GM23338 (cell line): ENCODE measurements at regions not wholly inside any gene's neighbourhood (a gene's known extent, or its start where the extent isn't known, plus 50 kb on each side); places are given as distances from the start of the nearest gene placed in this dataset.

ENCODE experiments used
- ATAC-seq: fragments of 200-7000 bp; cut with Tn5 transposase; 3 replicates; pipeline ENCODE4 v1.9.1; 2020
- DNase-seq: peaks from one replicate; pipeline ENCODE4 v3.0.0-alpha.2; 2015; ENCODE audit warnings: low spot score
- H2AFZ ChIP-seq: fragments of 200-600 bp; sonication (generic); 2 replicates; pipeline ENCODE4 v1.8.0; 2016; ENCODE audit warnings: antibody characterized with exemption, mild to moderate bottlenecking, moderate library complexity
- H3F3A ChIP-seq: fragments of 200-600 bp; sonication (generic); replicated peaks from 2 replicates; pipeline ENCODE4 v1.8.0; 2017; ENCODE audit warnings: antibody characterized with exemption, mixed run types, low read depth
- H3K27ac ChIP-seq: fragments of 200-600 bp; sonication (generic); 2 replicates; pipeline ENCODE4 v1.6.1; 2016; ENCODE audit warnings: low read depth
- H3K27me3 ChIP-seq: fragments of 200-600 bp; sonication (generic); 2 replicates; pipeline ENCODE4 v1.8.0; 2016; ENCODE audit warnings: mild to moderate bottlenecking, mixed run types, moderate library complexity; ENCODE audit not compliant: insufficient read depth
- H3K36me3 ChIP-seq: fragments of 200-600 bp; sonication (generic); 2 replicates; pipeline ENCODE4 v1.8.0; 2016; ENCODE audit warnings: mild to moderate bottlenecking; ENCODE audit not compliant: insufficient read depth
- H3K4me1 ChIP-seq: fragments of 200-600 bp; sonication (generic); 2 replicates; pipeline ENCODE4 v1.8.0; 2016; ENCODE audit warnings: mild to moderate bottlenecking, moderate library complexity; ENCODE audit not compliant: insufficient read depth
- H3K4me2 ChIP-seq: fragments of 200-600 bp; sonication (generic); 2 replicates; pipeline ENCODE4 v1.7.1; 2017; ENCODE audit warnings: mixed run types
- H3K4me3 ChIP-seq: fragments of 200-600 bp; sonication (generic); 2 replicates; pipeline ENCODE4 v1.6.1; 2016; ENCODE audit warnings: mixed run types
- H3K79me2 ChIP-seq: fragments of 200-600 bp; sonication (generic); replicated peaks from 2 replicates; pipeline ENCODE4 v1.8.0; 2017; ENCODE audit warnings: mild to moderate bottlenecking; ENCODE audit not compliant: insufficient read depth
- H3K9me2 ChIP-seq: fragments of 200-600 bp; sonication (generic); 2 replicates; pipeline ENCODE4 v1.8.0; 2017; ENCODE audit not compliant: insufficient read depth
- H4K20me1 ChIP-seq: fragments of 200-600 bp; sonication (generic); replicated peaks from 2 replicates; pipeline ENCODE4 v1.8.0; 2017; ENCODE audit warnings: mild to moderate bottlenecking; ENCODE audit not compliant: insufficient read depth
- H3K27ac Mint-ChIP-seq: 2 replicates; pipeline ENCODE4 v1.8.0; 2020; ENCODE audit warnings: inconsistent platforms, mild to moderate bottlenecking, moderate library complexity, mixed read lengths
- H3K27me3 Mint-ChIP-seq: 3 replicates; pipeline ENCODE4 v1.8.0; 2022; ENCODE audit warnings: low read depth, mild to moderate bottlenecking, moderate library complexity, mixed read lengths, inconsistent platforms; ENCODE audit not compliant: insufficient read depth, poor library complexity
- H3K36me3 Mint-ChIP-seq: 3 replicates; pipeline ENCODE4 v1.8.0; 2021; ENCODE audit warnings: low read depth, mild to moderate bottlenecking, inconsistent platforms, moderate library complexity, mixed read lengths
- H3K4me1 Mint-ChIP-seq: 3 replicates; pipeline ENCODE4 v1.8.0; 2020; ENCODE audit warnings: mild to moderate bottlenecking, inconsistent platforms, mixed read lengths
- H3K4me3 Mint-ChIP-seq: 3 replicates; pipeline ENCODE4 v1.8.0; 2021; ENCODE audit warnings: moderate library complexity, mild to moderate bottlenecking, inconsistent platforms, mixed read lengths
- H3K9me3 Mint-ChIP-seq: 3 replicates; pipeline ENCODE4 v1.8.0; 2020; ENCODE audit warnings: moderate library complexity, mild to moderate bottlenecking, inconsistent platforms, mixed read lengths
- CREB1 ChIP-seq: fragments of 250-450 bp; sonication (Bioruptor Pico); IDR thresholded peaks from 2 replicates; pipeline ENCODE4 v1.5.0; 2020; ENCODE audit warnings: low read depth, mild to moderate bottlenecking, moderate library complexity
- ETS1 ChIP-seq: IDR thresholded peaks from 2 replicates; pipeline ENCODE4 v1.6.1; 2016; ENCODE audit warnings: antibody characterized with exemption
- EZH2 ChIP-seq: fragments of 200-600 bp; sonication (generic); IDR thresholded peaks from one replicate; pipeline ENCODE4 v1.8.0; 2017; ENCODE audit warnings: antibody characterized with exemption, mild to moderate bottlenecking, low read depth; ENCODE audit not compliant: unreplicated experiment
- EZH2phosphoT487 ChIP-seq: fragments of 200-600 bp; sonication (generic); IDR thresholded peaks from one replicate; pipeline ENCODE4 v1.8.1; 2018; ENCODE audit warnings: antibody characterized with exemption; ENCODE audit not compliant: unreplicated experiment
- JUNB ChIP-seq: IDR thresholded peaks from one replicate; pipeline ENCODE4 v1.6.1; 2016; ENCODE audit warnings: antibody characterized with exemption; ENCODE audit not compliant: unreplicated experiment
- NANOG ChIP-seq: IDR thresholded peaks from 2 replicates; pipeline ENCODE4 v1.6.1; 2016; ENCODE audit warnings: antibody characterized with exemption, borderline replicate concordance
- POLR2AphosphoS5 ChIP-seq: IDR thresholded peaks from 2 replicates; pipeline ENCODE4 v1.6.1; 2016; ENCODE audit warnings: antibody characterized with exemption, low read depth
- REST ChIP-seq: IDR thresholded peaks from one replicate; pipeline ENCODE4 v1.6.1; 2018; ENCODE audit warnings: antibody characterized with exemption; ENCODE audit not compliant: unreplicated experiment
- STAT1 ChIP-seq: IDR thresholded peaks from one replicate; pipeline ENCODE4 v1.6.1; 2016; ENCODE audit warnings: antibody characterized with exemption; ENCODE audit not compliant: unreplicated experiment
- ZNF114 ChIP-seq: fragments of 250-450 bp; sonication (Bioruptor Pico); IDR thresholded peaks from 2 replicates; pipeline ENCODE4 v1.5.0; 2020; ENCODE audit warnings: mild to moderate bottlenecking, moderate library complexity
- ZNF331 ChIP-seq: fragments of 250-450 bp; sonication (Bioruptor Pico); IDR thresholded peaks from 2 replicates; pipeline ENCODE4 v1.5.0; 2020; ENCODE audit warnings: low read depth, mild to moderate bottlenecking, moderate library complexity
- TF ChIP-seq, protein P1 (sequence below): fragments of 250-450 bp; sonication (Bioruptor Pico); IDR thresholded peaks from 2 replicates; pipeline ENCODE4 v1.5.0; 2020; ENCODE audit warnings: mild to moderate bottlenecking, moderate library complexity
- TF ChIP-seq, protein P2 (sequence below), 2 experiments: fragments of 200-600 bp in 1 of 2; sonication (generic) in 1 of 2; conservative IDR thresholded peaks; 2 replicates each; pipeline versions ENCODE4 v1.5.1 to v1.6.1; 2016 to 2017; ENCODE audit warnings: antibody characterized with exemption in 2 of 2, low read depth in 2 of 2, mild to moderate bottlenecking in 2 of 2, moderate library complexity in 1 of 2

- H3K36me3 ChIP-seq: no peaks in the 10 kb centered on the region
- H3K27me3 ChIP-seq: no peaks in the 10 kb centered on the region
- no peak for TF ChIP-seq EZH2phosphoT487
- TF ChIP-seq JUNB: no peak
- TF ChIP-seq CREB1 (CRISPR knock-in tag): no peak
- TF ChIP-seq, protein P1, sequence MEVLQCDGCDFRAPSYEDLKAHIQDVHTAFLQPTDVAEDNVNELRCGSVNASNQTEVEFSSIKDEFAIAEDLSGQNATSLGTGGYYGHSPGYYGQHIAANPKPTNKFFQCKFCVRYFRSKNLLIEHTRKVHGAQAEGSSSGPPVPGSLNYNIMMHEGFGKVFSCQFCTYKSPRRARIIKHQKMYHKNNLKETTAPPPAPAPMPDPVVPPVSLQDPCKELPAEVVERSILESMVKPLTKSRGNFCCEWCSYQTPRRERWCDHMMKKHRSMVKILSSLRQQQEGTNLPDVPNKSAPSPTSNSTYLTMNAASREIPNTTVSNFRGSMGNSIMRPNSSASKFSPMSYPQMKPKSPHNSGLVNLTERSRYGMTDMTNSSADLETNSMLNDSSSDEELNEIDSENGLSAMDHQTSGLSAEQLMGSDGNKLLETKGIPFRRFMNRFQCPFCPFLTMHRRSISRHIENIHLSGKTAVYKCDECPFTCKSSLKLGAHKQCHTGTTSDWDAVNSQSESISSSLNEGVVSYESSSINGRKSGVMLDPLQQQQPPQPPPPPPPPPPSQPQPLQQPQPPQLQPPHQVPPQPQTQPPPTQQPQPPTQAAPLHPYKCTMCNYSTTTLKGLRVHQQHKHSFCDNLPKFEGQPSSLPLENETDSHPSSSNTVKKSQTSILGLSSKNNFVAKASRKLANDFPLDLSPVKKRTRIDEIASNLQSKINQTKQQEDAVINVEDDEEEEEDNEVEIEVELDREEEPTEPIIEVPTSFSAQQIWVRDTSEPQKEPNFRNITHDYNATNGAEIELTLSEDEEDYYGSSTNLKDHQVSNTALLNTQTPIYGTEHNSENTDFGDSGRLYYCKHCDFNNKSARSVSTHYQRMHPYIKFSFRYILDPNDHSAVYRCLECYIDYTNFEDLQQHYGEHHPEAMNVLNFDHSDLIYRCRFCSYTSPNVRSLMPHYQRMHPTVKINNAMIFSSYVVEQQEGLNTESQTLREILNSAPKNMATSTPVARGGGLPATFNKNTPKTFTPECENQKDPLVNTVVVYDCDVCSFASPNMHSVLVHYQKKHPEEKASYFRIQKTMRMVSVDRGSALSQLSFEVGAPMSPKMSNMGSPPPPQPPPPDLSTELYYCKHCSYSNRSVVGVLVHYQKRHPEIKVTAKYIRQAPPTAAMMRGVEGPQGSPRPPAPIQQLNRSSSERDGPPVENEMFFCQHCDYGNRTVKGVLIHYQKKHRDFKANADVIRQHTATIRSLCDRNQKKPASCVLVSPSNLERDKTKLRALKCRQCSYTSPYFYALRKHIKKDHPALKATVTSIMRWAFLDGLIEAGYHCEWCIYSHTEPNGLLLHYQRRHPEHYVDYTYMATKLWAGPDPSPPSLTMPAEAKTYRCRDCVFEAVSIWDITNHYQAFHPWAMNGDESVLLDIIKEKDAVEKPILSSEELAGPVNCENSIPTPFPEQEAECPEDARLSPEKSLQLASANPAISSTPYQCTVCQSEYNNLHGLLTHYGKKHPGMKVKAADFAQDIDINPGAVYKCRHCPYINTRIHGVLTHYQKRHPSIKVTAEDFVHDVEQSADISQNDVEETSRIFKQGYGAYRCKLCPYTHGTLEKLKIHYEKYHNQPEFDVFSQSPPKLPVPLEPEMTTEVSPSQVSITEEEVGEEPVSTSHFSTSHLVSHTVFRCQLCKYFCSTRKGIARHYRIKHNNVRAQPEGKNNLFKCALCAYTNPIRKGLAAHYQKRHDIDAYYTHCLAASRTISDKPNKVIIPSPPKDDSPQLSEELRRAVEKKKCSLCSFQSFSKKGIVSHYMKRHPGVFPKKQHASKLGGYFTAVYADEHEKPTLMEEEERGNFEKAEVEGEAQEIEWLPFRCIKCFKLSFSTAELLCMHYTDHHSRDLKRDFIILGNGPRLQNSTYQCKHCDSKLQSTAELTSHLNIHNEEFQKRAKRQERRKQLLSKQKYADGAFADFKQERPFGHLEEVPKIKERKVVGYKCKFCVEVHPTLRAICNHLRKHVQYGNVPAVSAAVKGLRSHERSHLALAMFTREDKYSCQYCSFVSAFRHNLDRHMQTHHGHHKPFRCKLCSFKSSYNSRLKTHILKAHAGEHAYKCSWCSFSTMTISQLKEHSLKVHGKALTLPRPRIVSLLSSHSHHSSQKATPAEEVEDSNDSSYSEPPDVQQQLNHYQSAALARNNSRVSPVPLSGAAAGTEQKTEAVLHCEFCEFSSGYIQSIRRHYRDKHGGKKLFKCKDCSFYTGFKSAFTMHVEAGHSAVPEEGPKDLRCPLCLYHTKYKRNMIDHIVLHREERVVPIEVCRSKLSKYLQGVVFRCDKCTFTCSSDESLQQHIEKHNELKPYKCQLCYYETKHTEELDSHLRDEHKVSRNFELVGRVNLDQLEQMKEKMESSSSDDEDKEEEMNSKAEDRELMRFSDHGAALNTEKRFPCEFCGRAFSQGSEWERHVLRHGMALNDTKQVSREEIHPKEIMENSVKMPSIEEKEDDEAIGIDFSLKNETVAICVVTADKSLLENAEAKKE (CRISPR knock-in tag): no peak
- TF ChIP-seq, protein P2, sequence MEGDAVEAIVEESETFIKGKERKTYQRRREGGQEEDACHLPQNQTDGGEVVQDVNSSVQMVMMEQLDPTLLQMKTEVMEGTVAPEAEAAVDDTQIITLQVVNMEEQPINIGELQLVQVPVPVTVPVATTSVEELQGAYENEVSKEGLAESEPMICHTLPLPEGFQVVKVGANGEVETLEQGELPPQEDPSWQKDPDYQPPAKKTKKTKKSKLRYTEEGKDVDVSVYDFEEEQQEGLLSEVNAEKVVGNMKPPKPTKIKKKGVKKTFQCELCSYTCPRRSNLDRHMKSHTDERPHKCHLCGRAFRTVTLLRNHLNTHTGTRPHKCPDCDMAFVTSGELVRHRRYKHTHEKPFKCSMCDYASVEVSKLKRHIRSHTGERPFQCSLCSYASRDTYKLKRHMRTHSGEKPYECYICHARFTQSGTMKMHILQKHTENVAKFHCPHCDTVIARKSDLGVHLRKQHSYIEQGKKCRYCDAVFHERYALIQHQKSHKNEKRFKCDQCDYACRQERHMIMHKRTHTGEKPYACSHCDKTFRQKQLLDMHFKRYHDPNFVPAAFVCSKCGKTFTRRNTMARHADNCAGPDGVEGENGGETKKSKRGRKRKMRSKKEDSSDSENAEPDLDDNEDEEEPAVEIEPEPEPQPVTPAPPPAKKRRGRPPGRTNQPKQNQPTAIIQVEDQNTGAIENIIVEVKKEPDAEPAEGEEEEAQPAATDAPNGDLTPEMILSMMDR (conservative IDR thresholded peaks at IDR 0.05; ENCODE audit: low read depth in 2 of 2): no peak
- TF ChIP-seq REST: no peak
- TF ChIP-seq NANOG: no peak
- no peak for TF ChIP-seq ZNF114 (CRISPR knock-in tag)
- no peak for TF ChIP-seq STAT1
- no peak for TF ChIP-seq EZH2
- no peak for TF ChIP-seq ZNF331
- no peak for TF ChIP-seq ETS1
- TF ChIP-seq POLR2AphosphoS5: no peak
- Mint-ChIP-seq H3K27ac (no peak overlapping the region), H3K4me1 (no peaks in the 10 kb centered on the region), H3K9me3 (peaks cover 99% of the 10 kb centered on the region), H3K36me3 (peaks cover 30% of the 10 kb centered on the region), H3K27me3 (no peaks in the 10 kb centered on the region), H3K4me3 (no peak overlapping the region)
- ATAC-seq: no peak
- H3K27ac ChIP-seq: no peak overlapping the region
- H3K4me2 ChIP-seq: no peak overlapping the region
- no peaks in the 10 kb centered on the region for H4K20me1 ChIP-seq
- no peak overlapping the region for H2AFZ ChIP-seq
- no peaks in the 10 kb centered on the region for H3K9me2 ChIP-seq
- H3F3A ChIP-seq: no peaks in the 10 kb centered on the region
- H3K79me2 ChIP-seq: no peaks in the 10 kb centered on the region
- no peak for DNase-seq
- H3K4me1 ChIP-seq: no peaks in the 10 kb centered on the region
- no peak overlapping the region for H3K4me3 ChIP-seq
Measured at GRCh38 chr12:34166427-34167060, 144.2 kb downstream of the ALG10 start.
